WTC11 (cell line): ENCODE measurements at regions not wholly inside any gene's neighbourhood (a gene's known extent, or its start where the extent isn't known, plus 50 kb on each side); places are given as distances from the start of the nearest gene placed in this dataset.
"Not testable (repeated sequence)": the region's sequence is repeated elsewhere in the genome, so short reads cannot be mapped to it uniquely, and the experiment has no call there.

Experiments
- ATAC-seq: fragments of 200-7000 bp; cut with Tn5 transposase; 2 replicates; pipeline ENCODE4 v1.10.0; 2021; ENCODE audit warnings: mild to moderate bottlenecking, moderate library complexity
- CTCF ChIA-PET: fragments of 300-600 bp; sonication (Branson Sonifier 250); formaldehyde crosslinking; loops from one replicate; lab custom pipeline; 2021; ENCODE audit warnings: antibody characterized with exemption; lab: Charles Lee
- POLR2A ChIA-PET: fragments of 350-600 bp; sonication (Branson Sonifier 250); formaldehyde crosslinking; loops from one replicate; lab custom pipeline; 2021; ENCODE audit warnings: antibody characterized with exemption; lab: Charles Lee
- DNase-seq: peaks from one replicate; pipeline ENCODE4 v3.0.0; 2021; ENCODE audit warnings: low spot score
- H3K27ac Mint-ChIP-seq: 2 replicates; pipeline ENCODE4 v1.8.0; 2021; ENCODE audit warnings: mixed read lengths
- H3K27me3 Mint-ChIP-seq: 2 replicates; pipeline ENCODE4 v1.8.0; 2021; ENCODE audit warnings: low read depth, mild to moderate bottlenecking, moderate library complexity, mixed read lengths
- H3K36me3 Mint-ChIP-seq: 2 replicates; pipeline ENCODE4 v1.8.0; 2021; ENCODE audit warnings: mixed read lengths
- H3K4me1 Mint-ChIP-seq: 2 replicates; pipeline ENCODE4 v1.8.0; 2022; ENCODE audit warnings: mixed read lengths
- H3K4me3 Mint-ChIP-seq: 2 replicates; pipeline ENCODE4 v1.8.0; 2021; ENCODE audit warnings: mild to moderate bottlenecking, moderate library complexity, mixed read lengths
- H3K9me3 Mint-ChIP-seq: 2 replicates; pipeline ENCODE4 v1.8.0; 2021; ENCODE audit warnings: mixed read lengths
- E2F1 ChIP-seq: sonication (generic); formaldehyde crosslinking; IDR thresholded peaks from 2 replicates; pipeline ENCODE4 v1.8.0; 2022; ENCODE audit warnings: mild to moderate bottlenecking, missing genetic modification reagents
- E2F5 ChIP-seq: sonication (generic); formaldehyde crosslinking; IDR thresholded peaks from 2 replicates; pipeline ENCODE4 v1.8.1; 2022; ENCODE audit warnings: mild to moderate bottlenecking, moderate library complexity, missing genetic modification reagents
- ELF4 ChIP-seq: sonication (generic); formaldehyde crosslinking; IDR thresholded peaks from 2 replicates; pipeline ENCODE4 v1.8.1; 2022; ENCODE audit warnings: low read depth, mild to moderate bottlenecking, moderate library complexity, missing genetic modification reagents
- ESRRA ChIP-seq: sonication (generic); formaldehyde crosslinking; IDR thresholded peaks from 2 replicates; pipeline ENCODE4 v1.8.1; 2022; ENCODE audit warnings: mild to moderate bottlenecking, missing genetic modification reagents, borderline replicate concordance
- FOXK1 ChIP-seq: sonication (generic); formaldehyde crosslinking; IDR thresholded peaks from 2 replicates; pipeline ENCODE4 v1.8.0; 2022; ENCODE audit warnings: mild to moderate bottlenecking, moderate library complexity, missing genetic modification reagents
- FOXP1 ChIP-seq: sonication (generic); formaldehyde crosslinking; IDR thresholded peaks from 2 replicates; pipeline ENCODE4 v1.8.0; 2022; ENCODE audit warnings: missing genetic modification reagents, mild to moderate bottlenecking, moderate library complexity, borderline replicate concordance
- GRHL2 ChIP-seq: fragments of 250-450 bp; sonication (Bioruptor Pico); IDR thresholded peaks from 2 replicates; pipeline ENCODE4 v1.8.0; 2022; ENCODE audit warnings: mild to moderate bottlenecking, moderate library complexity; ENCODE audit not compliant: insufficient replicate concordance, severe bottlenecking
- GTF2I ChIP-seq: fragments of 250-450 bp; sonication (Bioruptor Pico); conservative IDR thresholded peaks from 2 replicates; pipeline ENCODE4 v1.4.0; 2021; ENCODE audit warnings: mild to moderate bottlenecking
- IRF2 ChIP-seq: sonication (generic); formaldehyde crosslinking; IDR thresholded peaks from 2 replicates; pipeline ENCODE4 v1.8.0; 2022; ENCODE audit warnings: low read depth, missing genetic modification reagents, borderline replicate concordance
- OVOL2 ChIP-seq: fragments of 250-450 bp; sonication (Bioruptor Pico); IDR thresholded peaks from 2 replicates; pipeline ENCODE4 v1.9.0; 2021; ENCODE audit warnings: mild to moderate bottlenecking, borderline replicate concordance
- TCF7 ChIP-seq: sonication (generic); formaldehyde crosslinking; IDR thresholded peaks from 2 replicates; pipeline ENCODE4 v1.8.0; 2022; ENCODE audit warnings: mild to moderate bottlenecking, low read depth, missing genetic modification reagents, moderate library complexity
- ZBTB21 ChIP-seq: sonication (generic); formaldehyde crosslinking; IDR thresholded peaks from 2 replicates; pipeline ENCODE4 v1.8.1; 2023; ENCODE audit warnings: mild to moderate bottlenecking, missing genetic modification reagents, borderline replicate concordance
- ZBTB43 ChIP-seq: sonication (generic); formaldehyde crosslinking; IDR thresholded peaks from 2 replicates; pipeline ENCODE4 v1.8.1; 2023; ENCODE audit warnings: mild to moderate bottlenecking, missing genetic modification reagents
- ZNF219 ChIP-seq: sonication (generic); formaldehyde crosslinking; IDR thresholded peaks from 2 replicates; pipeline ENCODE4 v1.8.0; 2023; ENCODE audit warnings: missing genetic modification reagents, mild to moderate bottlenecking, borderline replicate concordance
- ZNF263 ChIP-seq: sonication (generic); formaldehyde crosslinking; IDR thresholded peaks from 2 replicates; pipeline ENCODE4 v1.8.1; 2022; ENCODE audit warnings: low read depth, mild to moderate bottlenecking, moderate library complexity, missing genetic modification reagents
- ZNF317 ChIP-seq: sonication (generic); formaldehyde crosslinking; IDR thresholded peaks from 2 replicates; pipeline ENCODE4 v1.8.1; 2023; ENCODE audit warnings: low read depth, mild to moderate bottlenecking, moderate library complexity, missing genetic modification reagents, borderline replicate concordance
- TF ChIP-seq, protein P1 (sequence below): sonication (generic); formaldehyde crosslinking; IDR thresholded peaks from 2 replicates; pipeline ENCODE4 v1.8.1; 2023; ENCODE audit warnings: mild to moderate bottlenecking, missing genetic modification reagents, borderline replicate concordance
- TF ChIP-seq, protein P2 (sequence below): fragments of 250-450 bp; sonication (Bioruptor Pico); IDR thresholded peaks from 2 replicates; pipeline ENCODE4 v1.9.0; 2021; ENCODE audit warnings: mild to moderate bottlenecking, borderline replicate concordance
- TF ChIP-seq, protein P3 (sequence below): sonication (generic); formaldehyde crosslinking; IDR thresholded peaks from 2 replicates; pipeline ENCODE4 v1.8.1; 2022; ENCODE audit warnings: mild to moderate bottlenecking, missing genetic modification reagents, moderate library complexity, borderline replicate concordance

DNA sequence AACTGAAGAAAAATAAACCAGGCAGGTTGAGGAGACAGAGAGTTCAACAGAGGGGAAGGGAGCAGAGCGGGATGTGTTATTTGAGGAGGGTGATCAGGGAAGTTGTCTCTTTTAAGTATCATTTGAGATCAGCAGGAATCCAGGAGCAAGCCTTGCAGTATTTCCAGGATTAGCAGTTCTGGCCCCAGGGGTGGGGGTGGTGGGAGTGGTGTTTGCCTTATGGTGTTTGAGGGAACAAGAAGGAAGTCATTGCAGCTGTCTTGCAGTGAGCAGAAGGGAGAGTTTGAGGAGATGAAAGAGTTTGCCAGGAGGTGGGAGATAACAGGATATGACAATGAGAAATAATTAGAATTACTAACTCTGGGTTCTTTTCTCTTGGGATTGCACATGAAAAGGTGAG is 418.6 kb downstream of the NELL2 start:
- POLR2A ChIA-PET = no interaction called here
- no peak for ATAC-seq
- CTCF ChIA-PET = interaction anchor here (1.0 kb wide), 1 partner anchor 492 kb away, joined by 3 read pairs; no protein-coding TSS in a partner anchor
- TF ChIP-seq E2F1 (CRISPR knock-in tag) (no peak), ZNF317 (no peak)
- H3K4me1 Mint-ChIP-seq = no peaks in the 10 kb centered on the region
- no peaks in the 10 kb centered on the region for H3K9me3 Mint-ChIP-seq
- no peak for DNase-seq
- no peaks in the 10 kb centered on the region for H3K27me3 Mint-ChIP-seq
- no peak overlapping the region for H3K27ac Mint-ChIP-seq
- H3K36me3 Mint-ChIP-seq = no peaks in the 10 kb centered on the region
- H3K4me3 Mint-ChIP-seq = no peak overlapping the region

GRCh38 chr12:44454959-44455358 is 421.2 kb downstream of the NELL2 start:
- H3K9me3 Mint-ChIP-seq, H3K4me3 Mint-ChIP-seq, DNase-seq, H3K36me3 Mint-ChIP-seq, ATAC-seq, POLR2A ChIA-PET, H3K4me1 Mint-ChIP-seq, H3K27me3 Mint-ChIP-seq, CTCF ChIA-PET, H3K27ac Mint-ChIP-seq: not testable (repeated sequence)

DNA sequence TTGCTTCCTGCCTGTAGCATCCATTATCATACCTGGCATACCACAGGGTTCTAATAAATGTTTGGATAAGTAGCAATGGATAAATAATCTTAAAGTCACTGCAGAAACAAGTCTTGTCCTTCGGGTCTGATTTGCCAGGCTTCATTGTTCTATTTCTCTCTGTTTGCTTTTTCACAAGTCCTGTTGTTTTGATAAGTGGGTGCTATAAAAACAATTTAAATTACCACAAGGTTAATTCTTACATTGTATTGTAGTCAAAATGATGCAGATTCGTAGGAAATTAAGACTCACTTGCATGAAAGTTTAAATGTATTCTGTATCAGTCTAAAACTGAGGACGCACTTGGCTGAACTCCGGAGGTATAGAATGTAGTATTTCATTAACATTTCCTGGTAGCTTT is 429.9 kb downstream of the NELL2 start:
- no peak for TF ChIP-seq ZNF317
- no peak for TF ChIP-seq GTF2I (CRISPR knock-in tag)
- TF ChIP-seq FOXK1 = no peak
- TF ChIP-seq E2F5 (CRISPR knock-in tag) = no peak
- no peak for TF ChIP-seq FOXP1
- TF ChIP-seq, protein P1, sequence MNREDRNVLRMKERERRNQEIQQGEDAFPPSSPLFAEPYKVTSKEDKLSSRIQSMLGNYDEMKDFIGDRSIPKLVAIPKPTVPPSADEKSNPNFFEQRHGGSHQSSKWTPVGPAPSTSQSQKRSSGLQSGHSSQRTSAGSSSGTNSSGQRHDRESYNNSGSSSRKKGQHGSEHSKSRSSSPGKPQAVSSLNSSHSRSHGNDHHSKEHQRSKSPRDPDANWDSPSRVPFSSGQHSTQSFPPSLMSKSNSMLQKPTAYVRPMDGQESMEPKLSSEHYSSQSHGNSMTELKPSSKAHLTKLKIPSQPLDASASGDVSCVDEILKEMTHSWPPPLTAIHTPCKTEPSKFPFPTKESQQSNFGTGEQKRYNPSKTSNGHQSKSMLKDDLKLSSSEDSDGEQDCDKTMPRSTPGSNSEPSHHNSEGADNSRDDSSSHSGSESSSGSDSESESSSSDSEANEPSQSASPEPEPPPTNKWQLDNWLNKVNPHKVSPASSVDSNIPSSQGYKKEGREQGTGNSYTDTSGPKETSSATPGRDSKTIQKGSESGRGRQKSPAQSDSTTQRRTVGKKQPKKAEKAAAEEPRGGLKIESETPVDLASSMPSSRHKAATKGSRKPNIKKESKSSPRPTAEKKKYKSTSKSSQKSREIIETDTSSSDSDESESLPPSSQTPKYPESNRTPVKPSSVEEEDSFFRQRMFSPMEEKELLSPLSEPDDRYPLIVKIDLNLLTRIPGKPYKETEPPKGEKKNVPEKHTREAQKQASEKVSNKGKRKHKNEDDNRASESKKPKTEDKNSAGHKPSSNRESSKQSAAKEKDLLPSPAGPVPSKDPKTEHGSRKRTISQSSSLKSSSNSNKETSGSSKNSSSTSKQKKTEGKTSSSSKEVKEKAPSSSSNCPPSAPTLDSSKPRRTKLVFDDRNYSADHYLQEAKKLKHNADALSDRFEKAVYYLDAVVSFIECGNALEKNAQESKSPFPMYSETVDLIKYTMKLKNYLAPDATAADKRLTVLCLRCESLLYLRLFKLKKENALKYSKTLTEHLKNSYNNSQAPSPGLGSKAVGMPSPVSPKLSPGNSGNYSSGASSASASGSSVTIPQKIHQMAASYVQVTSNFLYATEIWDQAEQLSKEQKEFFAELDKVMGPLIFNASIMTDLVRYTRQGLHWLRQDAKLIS = no peak
- TF ChIP-seq ZBTB21 = no peak
- TF ChIP-seq TCF7 = no peak
- TF ChIP-seq ZNF219 (CRISPR knock-in tag) = no peak
- TF ChIP-seq, protein P2, sequence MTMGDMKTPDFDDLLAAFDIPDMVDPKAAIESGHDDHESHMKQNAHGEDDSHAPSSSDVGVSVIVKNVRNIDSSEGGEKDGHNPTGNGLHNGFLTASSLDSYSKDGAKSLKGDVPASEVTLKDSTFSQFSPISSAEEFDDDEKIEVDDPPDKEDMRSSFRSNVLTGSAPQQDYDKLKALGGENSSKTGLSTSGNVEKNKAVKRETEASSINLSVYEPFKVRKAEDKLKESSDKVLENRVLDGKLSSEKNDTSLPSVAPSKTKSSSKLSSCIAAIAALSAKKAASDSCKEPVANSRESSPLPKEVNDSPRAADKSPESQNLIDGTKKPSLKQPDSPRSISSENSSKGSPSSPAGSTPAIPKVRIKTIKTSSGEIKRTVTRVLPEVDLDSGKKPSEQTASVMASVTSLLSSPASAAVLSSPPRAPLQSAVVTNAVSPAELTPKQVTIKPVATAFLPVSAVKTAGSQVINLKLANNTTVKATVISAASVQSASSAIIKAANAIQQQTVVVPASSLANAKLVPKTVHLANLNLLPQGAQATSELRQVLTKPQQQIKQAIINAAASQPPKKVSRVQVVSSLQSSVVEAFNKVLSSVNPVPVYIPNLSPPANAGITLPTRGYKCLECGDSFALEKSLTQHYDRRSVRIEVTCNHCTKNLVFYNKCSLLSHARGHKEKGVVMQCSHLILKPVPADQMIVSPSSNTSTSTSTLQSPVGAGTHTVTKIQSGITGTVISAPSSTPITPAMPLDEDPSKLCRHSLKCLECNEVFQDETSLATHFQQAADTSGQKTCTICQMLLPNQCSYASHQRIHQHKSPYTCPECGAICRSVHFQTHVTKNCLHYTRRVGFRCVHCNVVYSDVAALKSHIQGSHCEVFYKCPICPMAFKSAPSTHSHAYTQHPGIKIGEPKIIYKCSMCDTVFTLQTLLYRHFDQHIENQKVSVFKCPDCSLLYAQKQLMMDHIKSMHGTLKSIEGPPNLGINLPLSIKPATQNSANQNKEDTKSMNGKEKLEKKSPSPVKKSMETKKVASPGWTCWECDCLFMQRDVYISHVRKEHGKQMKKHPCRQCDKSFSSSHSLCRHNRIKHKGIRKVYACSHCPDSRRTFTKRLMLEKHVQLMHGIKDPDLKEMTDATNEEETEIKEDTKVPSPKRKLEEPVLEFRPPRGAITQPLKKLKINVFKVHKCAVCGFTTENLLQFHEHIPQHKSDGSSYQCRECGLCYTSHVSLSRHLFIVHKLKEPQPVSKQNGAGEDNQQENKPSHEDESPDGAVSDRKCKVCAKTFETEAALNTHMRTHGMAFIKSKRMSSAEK = no peak
- TF ChIP-seq ESRRA (CRISPR knock-in tag) = no peak
- TF ChIP-seq OVOL2 (CRISPR knock-in tag) = no peak
- no peak for TF ChIP-seq ZBTB43 (CRISPR knock-in tag)
- no peak for TF ChIP-seq ZNF263
- no peak for TF ChIP-seq IRF2 (CRISPR knock-in tag)
- no peak for TF ChIP-seq GRHL2 (CRISPR knock-in tag)
- TF ChIP-seq ELF4 (CRISPR knock-in tag) = no peak
- TF ChIP-seq, protein P3, sequence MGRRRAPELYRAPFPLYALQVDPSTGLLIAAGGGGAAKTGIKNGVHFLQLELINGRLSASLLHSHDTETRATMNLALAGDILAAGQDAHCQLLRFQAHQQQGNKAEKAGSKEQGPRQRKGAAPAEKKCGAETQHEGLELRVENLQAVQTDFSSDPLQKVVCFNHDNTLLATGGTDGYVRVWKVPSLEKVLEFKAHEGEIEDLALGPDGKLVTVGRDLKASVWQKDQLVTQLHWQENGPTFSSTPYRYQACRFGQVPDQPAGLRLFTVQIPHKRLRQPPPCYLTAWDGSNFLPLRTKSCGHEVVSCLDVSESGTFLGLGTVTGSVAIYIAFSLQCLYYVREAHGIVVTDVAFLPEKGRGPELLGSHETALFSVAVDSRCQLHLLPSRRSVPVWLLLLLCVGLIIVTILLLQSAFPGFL = no peak
- CTCF ChIA-PET = no interaction called here
- Mint-ChIP-seq H3K27me3 (no peaks in the 10 kb centered on the region; the same call in 1 of the 2 replicates), H3K4me1 (0 out of 2 replicates have a peak, but pooled peaks cover 2% of the 10 kb centered on the region), H3K27ac (no peak overlapping the region), H3K9me3 (no peaks in the 10 kb centered on the region), H3K4me3 (no peak overlapping the region), H3K36me3 (no peaks in the 10 kb centered on the region)
- DNase-seq (no peak), ATAC-seq (no peak)
- POLR2A ChIA-PET = no interaction called here
